Spleen (tissue), 7 donors: ENCODE measurements at regions not wholly inside any gene's neighbourhood (a gene's known extent, or its start where the extent isn't known, plus 50 kb on each side); places are given as distances from the start of the nearest gene placed in this dataset.

Experiments
- POLR2A ChIP-seq, 3 donors: fragments of 450-650 bp; IDR thresholded peaks; one replicate each; pipeline ENCODE4 v1.5.1; 2017; ENCODE audit warnings: antibody characterized with exemption in 3 of 3, mild to moderate bottlenecking in 1 of 3
- POLR2AphosphoS5 ChIP-seq, 3 donors: sonication (generic); formaldehyde crosslinking; IDR thresholded peaks; one replicate each; pipeline ENCODE4 v1.5.1; 2017; ENCODE audit warnings: antibody characterized with exemption in 3 of 3
- TF ChIP-seq, protein P1 (sequence below), 11 experiments: fragments of 200-600 bp in 7 of 11; fragments of 450-650 bp in 4 of 11; sonication (generic) in 4 of 11; IDR thresholded peaks in 8 of 11; conservative IDR thresholded peaks in 3 of 11; 1 replicate in 7 of 11; 2 replicates in 4 of 11; pipeline versions ENCODE4 v1.4.0 to v1.8.0; 2016 to 2021; ENCODE audit warnings: antibody characterized with exemption in 11 of 11, inconsistent platforms in 4 of 11, mild to moderate bottlenecking in 1 of 11
- donor health status: DM: no; HTN: no; CAD: no; lungs with moderate emphysema.
- donor health status: DM: no; HTN: no; CAD: no.
- donor health status: DM: no; HTN: no; CAD: no.

- TF ChIP-seq, protein P1, sequence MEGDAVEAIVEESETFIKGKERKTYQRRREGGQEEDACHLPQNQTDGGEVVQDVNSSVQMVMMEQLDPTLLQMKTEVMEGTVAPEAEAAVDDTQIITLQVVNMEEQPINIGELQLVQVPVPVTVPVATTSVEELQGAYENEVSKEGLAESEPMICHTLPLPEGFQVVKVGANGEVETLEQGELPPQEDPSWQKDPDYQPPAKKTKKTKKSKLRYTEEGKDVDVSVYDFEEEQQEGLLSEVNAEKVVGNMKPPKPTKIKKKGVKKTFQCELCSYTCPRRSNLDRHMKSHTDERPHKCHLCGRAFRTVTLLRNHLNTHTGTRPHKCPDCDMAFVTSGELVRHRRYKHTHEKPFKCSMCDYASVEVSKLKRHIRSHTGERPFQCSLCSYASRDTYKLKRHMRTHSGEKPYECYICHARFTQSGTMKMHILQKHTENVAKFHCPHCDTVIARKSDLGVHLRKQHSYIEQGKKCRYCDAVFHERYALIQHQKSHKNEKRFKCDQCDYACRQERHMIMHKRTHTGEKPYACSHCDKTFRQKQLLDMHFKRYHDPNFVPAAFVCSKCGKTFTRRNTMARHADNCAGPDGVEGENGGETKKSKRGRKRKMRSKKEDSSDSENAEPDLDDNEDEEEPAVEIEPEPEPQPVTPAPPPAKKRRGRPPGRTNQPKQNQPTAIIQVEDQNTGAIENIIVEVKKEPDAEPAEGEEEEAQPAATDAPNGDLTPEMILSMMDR (IDR thresholded peaks at IDR 0.05 in 8 of 11, conservative IDR thresholded peaks at IDR 0.05 in 3 of 11) = no peak
- TF ChIP-seq POLR2A (IDR thresholded peaks at IDR 0.05) (no peak), POLR2AphosphoS5 (IDR thresholded peaks at IDR 0.05) (no peak)
Observed at GRCh38 chr4:148633720-148634119, 191.5 kb upstream of the NR3C2 start.
